ENCODE measurements at regions not wholly inside any gene's neighbourhood (a gene's known extent, or its start where the extent isn't known, plus 50 kb on each side); places are given as distances from the start of the nearest gene placed in this dataset.

GRCh38 chr1:221117133-221117532, 237.9 kb downstream of the HLX start (continued):
- no peak for TF ChIP-seq CHD1 (IDR thresholded peaks at IDR 0.05; ENCODE audit: low read depth, low read length)

- BruUV-seq (replicated peaks) = no TSS peak
- CTCF ChIA-PET = interaction anchor here (0.6 to 2.4 kb wide), 10 partner anchors 8 to 270 kb away, joined by 3 to 10 read pairs (median 3); no protein-coding TSS in a partner anchor
- no peaks in the 10 kb centered on the region; the same call in 1 of the 3 replicates for H3K9me3 ChIP-seq (replicated peaks; ENCODE audit: control insufficient read depth, insufficient read depth, low read length)
- WGBS (ENCODE audit: insufficient coverage, insufficient replicate concordance, low lambda C conversion rate, missing lambda C conversion rate) = 77% methylated on average over 3 of the region's 3 CpGs
- H3K4me2 ChIP-seq (ENCODE audit: control insufficient read depth, insufficient read depth) = no peak overlapping the region
- H3K4me3 ChIP-seq = no peak overlapping the region
- H4K20me1 ChIP-seq (ENCODE audit: control insufficient read depth, insufficient read depth) = no peaks in the 10 kb centered on the region
- DNase-seq (ENCODE audit: low read depth, low spot score) (no peak), ATAC-seq (peak; percentile 58), FAIRE-seq (no peak)
- no peaks in the 10 kb centered on the region for H3K4me1 ChIP-seq (ENCODE audit: control insufficient read depth, insufficient read depth, low read length)
- H3K9ac ChIP-seq (ENCODE audit: control insufficient read depth, insufficient read depth, low read length) = no peak overlapping the region
- POLR2A ChIA-PET = no interaction called here
- no peaks in the 10 kb centered on the region for H3K27me3 ChIP-seq (replicated peaks in 1 of 2; ENCODE audit: control insufficient read depth in 2 of 2, insufficient read depth in 2 of 2, low read length in 1 of 2)
- no peak overlapping the region for H3K27ac ChIP-seq (ENCODE audit: control insufficient read depth, insufficient read depth)
- in situ Hi-C loops (cut with MboI) (no loop called here), intact Hi-C loops (cut with micrococcal nuclease; ENCODE audit: unreplicated experiment) (no loop called here)
- SMC1A ChIA-PET (ENCODE audit: uncharacterized antibody, unreplicated experiment) = interaction anchor here (1.0 to 2.6 kb wide), 12 partner anchors 19 to 242 kb away, joined by 3 to 10 read pairs (median 4); no protein-coding TSS in a partner anchor
- no peaks in the 10 kb centered on the region for H3K36me3 ChIP-seq (ENCODE audit: control insufficient read depth in 2 of 2, insufficient read depth in 2 of 2, low read length in 1 of 2)
- RAD21 ChIA-PET (ENCODE audit: unreplicated experiment) = interaction anchor here (0.9 to 1.8 kb wide), 6 partner anchors 13 to 238 kb away, joined by 3 to 6 read pairs (median 3); partner anchors contain the start of gene HLX
- H2AFZ ChIP-seq (ENCODE audit: control insufficient read depth, low read depth, low read length) = no peak overlapping the region
- no peaks in the 10 kb centered on the region for H3K79me2 ChIP-seq (ENCODE audit: control insufficient read depth, insufficient read depth, low read length)
- TF ChIP-seq ZNF274 (IDR thresholded peaks at IDR 0.05; ENCODE audit: insufficient read depth, insufficient read length) = no peak
- TF ChIP-seq ZBTB4 (CRISPR knock-in tag; IDR thresholded peaks at IDR 0.05) = no peak
- TF ChIP-seq E4F1 (IDR thresholded peaks at IDR 0.05; ENCODE audit: borderline replicate concordance, partially characterized antibody) = no peak
- TF ChIP-seq SREBF1 (IDR thresholded peaks at IDR 0.05; ENCODE audit: low read length) = no peak
- TF ChIP-seq ZNF217 (IDR thresholded peaks at IDR 0.05) = no peak
- TF ChIP-seq NBN (IDR thresholded peaks at IDR 0.05) = no peak
- TF ChIP-seq MXI1 (IDR thresholded peaks at IDR 0.05; ENCODE audit: low read depth, low read length) = no peak
- no peak for TF ChIP-seq POU2F2 (IDR thresholded peaks at IDR 0.05; ENCODE audit: borderline replicate concordance, low read depth, low read length)
- no peak for TF ChIP-seq CBX3 (IDR thresholded peaks at IDR 0.05; ENCODE audit: borderline replicate concordance, low read depth)
- no peak for TF ChIP-seq IKZF1 (conservative IDR thresholded peaks at IDR 0.05)
- TF ChIP-seq IRF3 (IDR thresholded peaks at IDR 0.05) = no peak
- TF ChIP-seq LARP7 (IDR thresholded peaks at IDR 0.05) = no peak
- TF ChIP-seq TCF7 (IDR thresholded peaks at IDR 0.05; ENCODE audit: borderline replicate concordance) = no peak
- no peak for TF ChIP-seq YY1 (IDR thresholded peaks at IDR 0.05; ENCODE audit: low read depth, low read length)
- TF ChIP-seq ATF3 (IDR thresholded peaks at IDR 0.05; ENCODE audit: borderline replicate concordance, extremely low read depth, low read depth, low read length) = no peak
- no peak for TF ChIP-seq CHD1 (IDR thresholded peaks at IDR 0.05; ENCODE audit: low read depth, low read length)
- no peak for TF ChIP-seq TCF12 (IDR thresholded peaks at IDR 0.05; ENCODE audit: low read depth, low read length)
- TF ChIP-seq BMI1 (IDR thresholded peaks at IDR 0.05; ENCODE audit: borderline replicate concordance) = no peak
- TF ChIP-seq ZSCAN29 (IDR thresholded peaks at IDR 0.05) = no peak
Measured at GRCh38 chr1:221117548-221117951, 238.3 kb downstream of the HLX start.
